Activated naive CD8-positive, alpha-beta T cell treated with anti-CD3 and anti-CD28 coated beads, Interleukin-2, amount 50 U/mL, for 24 hours (primary cell): ENCODE measurements at regions not wholly inside any gene's neighbourhood (a gene's known extent, or its start where the extent isn't known, plus 50 kb on each side); places are given as distances from the start of the nearest gene placed in this dataset.
"Not testable (repeated sequence)": the region's sequence is repeated elsewhere in the genome, so short reads cannot be mapped to it uniquely, and the experiment has no call there.

Experiments
- ATAC-seq: fragments of 150-1000 bp; cut with Tn5 transposase; one replicate; pipeline ENCODE4 v1.10.0; 2021
- DNase-seq: peaks from one replicate; pipeline ENCODE4 v3.0.0; 2021
- H3K27ac Mint-ChIP-seq: one replicate; pipeline ENCODE4 v1.8.0; 2021; ENCODE audit warnings: mild to moderate bottlenecking, mixed read lengths
- H3K27me3 Mint-ChIP-seq: one replicate; pipeline ENCODE4 v1.8.0; 2021; ENCODE audit warnings: mixed read lengths
- H3K36me3 Mint-ChIP-seq: one replicate; pipeline ENCODE4 v1.8.0; 2021; ENCODE audit warnings: low read depth, mixed read lengths
- H3K4me1 Mint-ChIP-seq: one replicate; pipeline ENCODE4 v1.8.0; 2021; ENCODE audit warnings: mixed read lengths
- H3K4me3 Mint-ChIP-seq: one replicate; pipeline ENCODE4 v1.8.0; 2021; ENCODE audit warnings: mild to moderate bottlenecking, moderate library complexity, mixed read lengths
- H3K9me3 Mint-ChIP-seq: one replicate; pipeline ENCODE4 v1.8.0; 2021; ENCODE audit warnings: mixed read lengths

GRCh38 chr21:22174746-22175145 lies 1176.5 kb downstream of the NCAM2 start:
- no peaks in the 10 kb centered on the region for H3K4me1 Mint-ChIP-seq
- H3K27ac Mint-ChIP-seq = no peak overlapping the region
- no peak for ATAC-seq
- H3K27me3 Mint-ChIP-seq = no peaks in the 10 kb centered on the region
- DNase-seq = no peak
- no peaks in the 10 kb centered on the region for H3K36me3 Mint-ChIP-seq
- no peak overlapping the region for H3K4me3 Mint-ChIP-seq
- H3K9me3 Mint-ChIP-seq = peaks cover 14% of the 10 kb centered on the region

- no peak overlapping the region for H3K27ac Mint-ChIP-seq
- H3K4me1 Mint-ChIP-seq = no peaks in the 10 kb centered on the region
- no peaks in the 10 kb centered on the region for H3K36me3 Mint-ChIP-seq
- no peaks in the 10 kb centered on the region for H3K27me3 Mint-ChIP-seq
- peaks cover 17% of the 10 kb centered on the region for H3K9me3 Mint-ChIP-seq
- H3K4me3 Mint-ChIP-seq = no peak overlapping the region
- ATAC-seq (no peak), DNase-seq (no peak)
These were observed 1191.1 kb downstream of the NCAM2 start for GRCh38 chr21:22189278-22189677.

- H3K27me3 Mint-ChIP-seq = no peaks in the 10 kb centered on the region
These were observed 1193.4 kb downstream of the NCAM2 start for GRCh38 chr21:22191581-22191980.

DNA sequence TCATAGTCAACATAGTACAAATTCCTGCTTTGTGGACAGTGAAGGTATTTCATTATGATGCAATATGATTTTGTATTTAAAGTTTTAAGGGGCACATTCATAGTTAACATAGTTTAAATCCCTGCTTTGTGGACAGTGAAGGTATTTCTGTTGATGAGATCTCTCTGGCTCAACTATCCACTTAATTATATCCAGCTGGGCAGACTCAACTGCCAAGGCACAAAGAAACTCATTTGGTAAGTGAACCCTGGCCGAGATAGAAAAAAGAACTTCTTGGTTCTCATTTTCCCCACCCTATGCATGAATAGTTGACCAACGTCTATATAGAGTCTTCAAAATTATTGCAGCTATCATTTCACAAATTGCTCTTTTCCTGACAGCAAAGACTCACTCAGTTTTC lies 1194.6 kb downstream of the NCAM2 start:
- no peak overlapping the region for H3K4me3 Mint-ChIP-seq
- H3K4me1 Mint-ChIP-seq = no peaks in the 10 kb centered on the region
- H3K27me3 Mint-ChIP-seq = no peaks in the 10 kb centered on the region
- H3K36me3 Mint-ChIP-seq = no peaks in the 10 kb centered on the region
- DNase-seq (no peak), ATAC-seq (no peak)
- peaks cover 12% of the 10 kb centered on the region for H3K9me3 Mint-ChIP-seq
- H3K27ac Mint-ChIP-seq = no peak overlapping the region

More at GRCh38 chr21:22191581-22191980, 1193.4 kb downstream of the NCAM2 start:
- no peak overlapping the region for H3K27ac Mint-ChIP-seq
- no peak overlapping the region for H3K4me3 Mint-ChIP-seq
- H3K9me3 Mint-ChIP-seq = peaks cover 12% of the 10 kb centered on the region
- no peaks in the 10 kb centered on the region for H3K4me1 Mint-ChIP-seq
- no peaks in the 10 kb centered on the region for H3K36me3 Mint-ChIP-seq
- no peak for ATAC-seq
- no peak for DNase-seq

DNA sequence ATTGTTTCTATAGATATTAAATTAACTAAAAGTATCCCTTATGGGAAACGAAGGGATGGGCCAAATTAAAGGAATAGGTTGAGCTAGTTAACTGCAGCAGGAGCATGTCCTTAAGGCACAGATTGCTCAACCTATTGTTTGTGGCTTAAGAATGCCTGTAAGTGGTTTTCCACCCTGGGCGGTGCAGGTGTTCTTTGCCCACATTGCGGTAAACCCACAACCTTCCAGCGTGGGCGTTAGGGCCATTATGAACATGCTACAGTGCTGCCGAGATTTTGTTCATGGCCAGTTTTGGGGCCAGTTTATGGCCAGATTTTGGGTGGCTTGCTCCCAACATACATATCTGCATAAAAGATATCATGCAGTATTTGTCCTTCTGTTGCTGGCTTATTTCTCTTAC lies 1196.8 kb downstream of the NCAM2 start:
- not testable (repeated sequence) for H3K27ac Mint-ChIP-seq, DNase-seq, H3K36me3 Mint-ChIP-seq, H3K4me1 Mint-ChIP-seq, H3K27me3 Mint-ChIP-seq, H3K4me3 Mint-ChIP-seq, ATAC-seq, H3K9me3 Mint-ChIP-seq

- no peak overlapping the region for H3K4me3 Mint-ChIP-seq
- no peak for DNase-seq
- H3K27ac Mint-ChIP-seq = no peak overlapping the region
- H3K27me3 Mint-ChIP-seq = no peaks in the 10 kb centered on the region
- ATAC-seq = no peak
- H3K9me3 Mint-ChIP-seq = peaks cover 4% of the 10 kb centered on the region
- no peaks in the 10 kb centered on the region for H3K36me3 Mint-ChIP-seq
- H3K4me1 Mint-ChIP-seq = no peaks in the 10 kb centered on the region
These were observed 1202.3 kb downstream of the NCAM2 start for GRCh38 chr21:22200378-22201092.

DNA sequence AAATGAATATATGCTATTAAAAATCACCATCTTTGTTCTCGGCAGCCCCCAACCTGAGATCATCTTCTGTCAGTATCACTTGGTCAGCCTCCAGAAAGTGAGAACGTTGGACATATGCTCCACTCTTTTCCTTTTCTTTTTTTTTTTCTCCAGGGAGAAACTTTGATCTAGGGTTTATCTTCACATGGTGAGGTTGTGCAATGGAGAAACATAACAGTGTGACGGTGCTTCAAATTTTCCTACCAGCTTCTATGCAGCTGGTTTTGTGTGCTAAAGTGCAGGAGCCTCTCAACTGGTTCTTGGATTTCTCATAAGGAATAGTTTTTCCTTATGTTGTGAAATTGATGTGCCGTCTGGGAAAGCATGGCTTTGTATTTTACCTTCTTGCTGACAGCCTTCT lies 1202.9 kb downstream of the NCAM2 start:
- Mint-ChIP-seq H3K27me3 (no peaks in the 10 kb centered on the region), H3K27ac (no peak overlapping the region), H3K4me3 (no peak overlapping the region), H3K4me1 (no peaks in the 10 kb centered on the region), H3K9me3 (peaks cover 4% of the 10 kb centered on the region), H3K36me3 (no peaks in the 10 kb centered on the region)
- ATAC-seq (no peak), DNase-seq (no peak)

DNA sequence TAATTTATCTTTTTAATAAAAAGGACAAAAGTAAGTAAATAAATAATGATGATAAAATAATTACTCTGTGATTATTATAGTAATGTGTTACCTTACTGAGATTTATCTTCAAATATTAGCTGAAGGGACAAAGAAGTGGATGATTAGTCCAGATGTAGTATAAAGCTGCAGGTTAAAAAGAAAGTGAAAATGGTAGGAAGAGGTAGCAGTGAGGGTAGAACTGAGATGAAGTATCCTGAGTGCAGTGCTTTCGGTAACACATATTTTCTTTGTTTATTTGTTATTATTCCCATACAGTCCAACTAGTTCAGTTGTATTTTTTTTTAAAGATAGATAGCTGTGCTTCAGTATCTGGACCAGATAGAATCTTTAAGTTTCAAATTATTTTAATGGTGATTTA lies 1203.5 kb downstream of the NCAM2 start:
- Mint-ChIP-seq H3K9me3 (peaks cover 4% of the 10 kb centered on the region), H3K36me3 (no peaks in the 10 kb centered on the region), H3K4me1 (no peaks in the 10 kb centered on the region), H3K27ac (no peak overlapping the region), H3K4me3 (no peak overlapping the region), H3K27me3 (no peaks in the 10 kb centered on the region)
- no peak for DNase-seq
- no peak for ATAC-seq

DNA sequence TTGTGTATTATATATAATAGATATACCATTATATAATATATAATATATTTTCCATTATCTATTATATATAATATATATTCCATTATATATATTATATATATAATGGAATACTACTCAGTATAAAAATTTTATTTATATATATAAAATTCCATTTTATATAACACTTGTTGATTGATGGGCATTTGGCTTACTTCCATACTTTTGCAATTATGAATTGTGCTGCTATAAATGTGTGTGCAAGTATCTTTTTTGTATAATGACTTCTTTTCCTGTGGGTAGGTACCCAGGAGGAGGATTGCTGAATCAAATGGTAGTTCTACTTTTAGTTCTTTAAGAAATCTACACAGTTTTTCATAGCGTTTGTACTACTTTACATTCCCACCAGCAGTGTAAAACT lies 1211.1 kb downstream of the NCAM2 start:
- Mint-ChIP-seq H3K36me3 (no peaks in the 10 kb centered on the region), H3K27ac (no peak overlapping the region), H3K4me1 (no peaks in the 10 kb centered on the region), H3K9me3 (peaks cover 9% of the 10 kb centered on the region), H3K4me3 (no peak overlapping the region), H3K27me3 (no peaks in the 10 kb centered on the region)
- ATAC-seq (no peak), DNase-seq (no peak)

DNA sequence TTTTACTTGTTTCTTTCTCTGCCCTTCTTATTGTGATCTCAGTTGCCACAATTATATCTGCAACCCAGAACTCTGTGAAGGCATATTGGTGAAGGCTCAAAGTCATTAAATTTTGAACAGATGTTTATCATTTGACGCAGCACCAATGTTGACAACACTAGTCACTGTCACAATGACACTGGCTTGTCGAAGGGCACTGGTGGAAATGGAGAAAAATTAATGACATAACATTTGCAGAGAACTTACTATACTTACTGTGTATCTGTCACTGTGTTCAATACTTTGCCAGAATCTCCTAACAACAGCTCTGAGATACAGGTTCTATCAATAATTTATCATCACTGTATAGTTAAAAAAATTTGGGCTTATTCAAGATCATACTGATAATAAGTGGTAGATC lies 1213.7 kb downstream of the NCAM2 start:
- H3K4me1 Mint-ChIP-seq = no peaks in the 10 kb centered on the region
- H3K36me3 Mint-ChIP-seq = no peaks in the 10 kb centered on the region
- H3K27ac Mint-ChIP-seq = no peak overlapping the region
- DNase-seq (no peak), ATAC-seq (no peak)
- H3K4me3 Mint-ChIP-seq = no peak overlapping the region
- H3K27me3 Mint-ChIP-seq = no peaks in the 10 kb centered on the region
- peaks cover 5% of the 10 kb centered on the region for H3K9me3 Mint-ChIP-seq

- Mint-ChIP-seq H3K4me1 (peaks cover 5% of the 10 kb centered on the region), H3K4me3 (no peak overlapping the region), H3K36me3 (no peaks in the 10 kb centered on the region), H3K9me3 (peaks cover 3% of the 10 kb centered on the region), H3K27me3 (no peaks in the 10 kb centered on the region), H3K27ac (no peak overlapping the region)
- DNase-seq (no peak), ATAC-seq (peak; percentile 71)
These were observed 1225.2 kb downstream of the NCAM2 start for GRCh38 chr21:22223385-22223784.

- DNase-seq (no peak), ATAC-seq (no peak)
- Mint-ChIP-seq H3K4me3 (no peak overlapping the region), H3K27ac (no peak overlapping the region), H3K9me3 (peaks cover 3% of the 10 kb centered on the region), H3K4me1 (peaks cover 5% of the 10 kb centered on the region), H3K27me3 (no peaks in the 10 kb centered on the region), H3K36me3 (no peaks in the 10 kb centered on the region)
These were observed 1226.1 kb downstream of the NCAM2 start for GRCh38 chr21:22224261-22224660.

DNA sequence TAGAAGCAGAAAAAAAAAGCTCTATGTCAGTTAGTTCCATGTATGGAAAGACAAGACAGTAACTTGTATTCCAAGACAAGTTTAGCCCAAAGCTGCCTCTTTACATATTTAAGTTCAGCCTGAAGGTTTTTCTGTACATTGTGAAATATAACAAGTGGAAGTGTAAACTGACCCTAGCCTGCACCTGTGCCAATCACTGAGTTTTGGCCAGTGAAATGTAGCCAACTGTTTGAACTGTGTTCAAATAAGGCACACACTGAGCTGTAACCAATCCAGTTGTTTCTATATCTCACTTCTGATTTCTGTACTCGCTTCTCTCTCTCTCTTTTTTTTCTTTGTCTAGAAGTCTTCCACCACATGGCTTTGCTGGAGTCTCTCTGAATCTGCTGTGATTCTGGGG lies 1227.1 kb downstream of the NCAM2 start:
- DNase-seq = no peak
- Mint-ChIP-seq H3K4me1 (peaks cover 5% of the 10 kb centered on the region), H3K4me3 (no peak overlapping the region), H3K27ac (no peak overlapping the region), H3K27me3 (no peaks in the 10 kb centered on the region), H3K9me3 (peaks cover 3% of the 10 kb centered on the region), H3K36me3 (no peaks in the 10 kb centered on the region)
- ATAC-seq = no peak

- H3K4me1 Mint-ChIP-seq = no peaks in the 10 kb centered on the region
- H3K4me3 Mint-ChIP-seq = no peak overlapping the region
- DNase-seq (no peak), ATAC-seq (no peak)
- no peaks in the 10 kb centered on the region for H3K27me3 Mint-ChIP-seq
- no peak overlapping the region for H3K27ac Mint-ChIP-seq
- no peaks in the 10 kb centered on the region for H3K9me3 Mint-ChIP-seq
- no peaks in the 10 kb centered on the region for H3K36me3 Mint-ChIP-seq
These were observed 1232.8 kb downstream of the NCAM2 start for GRCh38 chr21:22231013-22231412.

DNA sequence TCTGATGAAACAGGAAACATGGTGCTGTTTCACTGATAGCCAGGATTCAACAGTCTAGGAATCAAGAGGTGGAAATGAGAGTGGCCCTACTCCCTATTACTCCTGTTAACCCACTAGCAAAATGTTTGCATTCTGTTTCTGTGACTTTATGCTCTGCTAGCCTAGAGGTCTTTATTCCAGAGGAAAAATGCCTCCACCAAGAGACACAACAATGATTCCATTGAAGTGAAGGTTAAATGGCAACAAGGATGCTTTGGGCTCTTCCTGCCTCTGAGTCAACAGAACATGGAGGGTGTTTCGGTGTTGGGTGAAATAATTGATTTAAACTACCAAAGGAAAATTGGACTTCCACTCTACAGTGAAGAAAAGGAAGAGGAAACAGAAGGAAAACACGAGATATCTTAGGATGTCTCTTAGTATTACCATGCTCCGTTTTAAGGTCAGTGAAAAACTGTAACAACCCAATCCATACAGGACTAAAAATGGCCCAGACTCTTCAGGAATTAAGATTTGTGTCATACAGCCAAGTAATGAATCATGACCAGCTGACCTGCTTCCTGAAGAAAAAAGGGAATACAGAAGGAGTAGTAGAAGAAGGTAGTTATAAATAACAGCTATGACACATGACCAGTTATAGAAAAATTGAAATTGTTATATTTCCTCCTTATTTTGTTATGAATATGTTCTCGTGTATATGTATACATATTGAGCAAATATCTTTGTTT lies 1237.8 kb downstream of the NCAM2 start:
- Mint-ChIP-seq H3K4me1 (no peaks in the 10 kb centered on the region), H3K27ac (no peak overlapping the region), H3K9me3 (peaks cover 6% of the 10 kb centered on the region), H3K4me3 (no peak overlapping the region), H3K36me3 (no peaks in the 10 kb centered on the region), H3K27me3 (no peaks in the 10 kb centered on the region)
- no peak for DNase-seq
- no peak for ATAC-seq
